HG03135 (cell line): ENCODE measurements at regions not wholly inside any gene's neighbourhood (a gene's known extent, or its start where the extent isn't known, plus 50 kb on each side); places are given as distances from the start of the nearest gene placed in this dataset.

Experiments used
- ATAC-seq: cut with Tn5 transposase; IDR thresholded peaks from one replicate; pipeline ENCODE4 v1.9.1; 2021; ENCODE audit warnings: mild to moderate bottlenecking, moderate library complexity; ENCODE audit not compliant: unreplicated experiment

DNA sequence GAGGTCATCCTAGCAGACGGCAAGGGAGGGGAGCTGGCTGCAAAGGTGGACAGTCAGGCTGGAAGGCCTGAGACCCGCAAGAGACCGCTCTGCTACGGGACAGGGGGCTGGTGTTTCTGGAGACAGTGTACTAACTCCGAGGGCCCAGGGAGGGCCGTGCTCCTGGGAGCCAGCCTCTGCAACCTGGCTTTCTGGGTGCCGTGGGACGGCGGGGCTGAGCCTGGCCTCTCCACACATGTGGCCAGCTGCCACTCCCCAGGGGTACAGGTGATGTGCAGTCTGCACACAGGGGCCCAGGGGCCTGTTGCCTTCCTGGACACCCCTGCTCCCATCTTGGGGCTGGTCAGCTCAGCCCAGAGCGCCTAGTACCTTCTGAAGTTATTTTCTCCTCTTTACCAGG lies 92.2 kb downstream of the MRPL36 start:
- no peak for ATAC-seq

DNA sequence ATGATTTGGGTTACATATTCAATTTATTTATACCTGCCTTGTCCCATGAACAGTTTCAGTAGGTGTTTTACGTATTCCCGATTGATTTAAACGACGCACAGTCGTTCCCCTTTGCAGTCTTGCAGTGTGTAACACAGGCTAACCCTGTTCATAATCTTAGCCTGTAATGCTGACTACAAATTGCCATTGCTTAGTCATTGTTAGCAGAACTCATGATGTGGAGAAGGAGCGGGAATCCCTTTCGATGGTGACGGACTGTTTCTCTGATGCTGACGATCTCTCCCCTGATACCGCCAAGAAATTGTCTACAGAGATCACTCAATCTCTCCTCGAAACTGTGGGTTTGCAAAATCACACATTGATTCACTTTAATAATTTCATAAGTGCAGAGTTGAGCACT lies 93.2 kb downstream of the MRPL36 start:
- no peak for ATAC-seq

DNA sequence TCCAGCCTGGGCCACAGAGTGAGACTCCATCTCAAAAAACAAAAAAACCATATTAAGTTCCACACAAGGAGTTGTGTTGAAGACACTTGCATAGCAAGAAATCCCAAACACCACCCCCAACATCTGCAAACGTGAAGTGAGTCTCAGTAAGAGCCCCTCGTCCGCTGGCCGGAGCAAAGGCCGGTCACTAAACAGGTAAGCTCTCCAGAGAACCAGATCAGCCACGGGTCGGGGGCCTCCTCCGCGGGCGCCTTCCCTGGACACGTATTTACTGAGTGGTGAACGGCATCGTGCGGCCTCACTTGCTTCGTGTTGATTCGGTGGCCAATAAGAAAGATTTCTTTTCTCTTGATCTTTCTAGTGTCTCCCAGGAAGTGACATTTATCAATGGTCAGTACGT lies 93.6 kb downstream of the MRPL36 start:
- no peak for ATAC-seq

DNA sequence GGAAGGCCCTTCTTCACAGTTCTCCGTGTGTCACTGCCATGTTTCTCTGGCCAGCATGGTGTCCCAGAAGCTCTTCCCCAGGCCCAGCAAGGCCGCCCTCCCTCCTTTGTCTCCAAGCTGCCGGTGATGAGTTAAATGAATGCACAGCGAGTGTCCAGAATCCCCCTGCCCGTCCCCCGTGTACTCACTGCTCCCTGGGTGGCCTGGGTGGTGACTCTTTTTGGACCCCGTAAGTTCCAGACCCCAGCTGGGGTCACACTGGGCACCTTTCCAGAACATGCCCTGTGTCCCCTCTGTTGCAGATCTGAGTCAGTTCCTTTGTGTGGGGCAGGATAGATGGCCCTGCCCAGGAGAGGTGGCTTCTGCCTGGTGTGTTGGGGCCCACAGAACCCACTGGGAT lies 95.0 kb downstream of the MRPL36 start:
- no peak for ATAC-seq

DNA sequence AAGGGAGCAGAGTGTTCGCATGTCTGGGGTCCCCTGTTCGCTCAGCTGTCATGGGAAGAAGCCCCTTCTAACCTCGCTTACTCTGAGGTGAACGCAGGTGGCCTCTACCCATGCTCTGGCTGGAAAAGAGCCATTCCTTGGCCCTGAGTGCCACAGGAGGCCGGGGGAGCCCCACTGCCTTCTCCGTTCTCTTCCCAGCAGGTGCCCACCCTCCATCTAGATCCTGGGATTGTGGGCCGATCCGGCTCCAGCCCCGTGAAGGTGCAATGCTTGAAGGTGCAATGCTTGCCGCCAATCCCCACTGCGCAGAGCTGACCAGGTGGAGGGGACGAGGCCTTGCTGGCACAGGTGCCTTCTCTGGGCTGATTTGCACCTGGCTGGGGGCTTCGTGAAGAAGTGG lies 95.4 kb downstream of the MRPL36 start:
- ATAC-seq: no peak

DNA sequence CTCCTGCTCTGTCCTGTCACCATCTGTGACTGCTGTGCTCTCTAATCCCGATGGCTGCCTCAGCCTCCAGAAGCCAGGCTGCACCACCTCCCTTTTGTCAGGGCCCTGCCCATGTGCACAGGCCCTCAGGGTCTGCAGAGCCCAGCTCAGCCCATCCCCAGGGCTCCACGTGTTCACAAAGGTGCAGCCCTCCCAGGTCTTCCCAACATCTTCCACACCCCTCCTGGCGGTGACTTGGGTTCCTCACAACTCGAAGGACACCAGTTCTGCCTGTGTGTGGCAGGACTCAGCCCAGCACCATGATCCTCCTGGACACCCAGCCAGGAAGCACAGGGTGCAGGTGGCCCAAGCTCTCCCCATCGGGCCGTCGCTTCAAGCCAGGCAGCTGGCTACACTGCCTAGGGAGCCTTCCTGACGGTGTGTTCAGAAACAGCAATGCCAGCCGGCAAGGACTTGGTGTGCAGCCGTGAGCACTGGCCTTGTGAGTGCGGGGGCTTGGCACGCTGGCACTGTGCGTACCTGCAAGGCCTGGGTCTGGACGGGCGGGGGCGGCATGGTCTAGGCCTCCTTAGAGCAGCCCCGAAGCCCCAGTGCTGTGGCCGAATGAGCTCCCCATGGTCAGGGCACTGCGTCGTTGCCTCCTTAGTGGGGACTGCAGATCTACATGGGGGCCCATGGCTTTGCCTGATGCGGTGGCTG lies 96.1 kb downstream of the MRPL36 start:
- no peak for ATAC-seq

DNA sequence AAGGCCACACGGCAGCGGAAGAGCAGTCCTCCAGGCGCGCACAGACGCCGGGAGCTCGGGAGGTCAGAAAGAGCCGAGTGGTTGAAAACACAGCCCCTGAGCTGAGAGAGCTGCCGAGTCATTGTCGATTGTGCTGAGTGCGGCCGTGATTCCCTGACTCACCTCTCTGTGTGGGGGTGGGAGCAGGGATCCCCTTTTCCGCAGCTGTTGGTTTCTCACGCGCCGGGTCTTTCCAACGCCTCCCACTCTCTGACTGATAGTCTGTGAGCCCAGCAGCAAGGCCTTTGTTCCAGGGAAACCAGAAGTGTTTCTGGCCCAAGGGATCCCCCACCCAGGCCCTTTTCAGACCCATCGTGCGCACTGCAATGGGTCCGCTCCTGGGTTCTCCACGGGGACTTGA lies 97.3 kb downstream of the MRPL36 start:
- no peak for ATAC-seq

DNA sequence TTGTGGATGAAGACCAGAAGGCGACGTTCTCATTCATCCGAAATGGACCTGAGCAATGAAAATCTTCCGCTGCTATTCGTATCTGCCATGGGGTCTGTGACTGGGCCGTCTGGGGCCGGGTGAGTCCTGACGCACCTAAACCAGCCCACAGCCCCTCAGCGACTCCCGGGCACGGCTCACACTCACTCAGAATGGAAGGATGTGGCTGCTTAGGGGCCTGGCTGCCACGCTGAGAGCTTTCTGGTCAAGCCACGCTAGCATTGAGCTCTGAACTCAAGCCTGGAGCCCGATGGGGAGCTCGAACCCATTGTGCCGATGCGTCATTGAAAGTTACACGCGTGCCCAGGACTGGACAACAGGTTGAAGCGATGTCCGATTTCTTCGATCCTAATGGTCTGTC lies 97.8 kb downstream of the MRPL36 start:
- no peak for ATAC-seq

DNA sequence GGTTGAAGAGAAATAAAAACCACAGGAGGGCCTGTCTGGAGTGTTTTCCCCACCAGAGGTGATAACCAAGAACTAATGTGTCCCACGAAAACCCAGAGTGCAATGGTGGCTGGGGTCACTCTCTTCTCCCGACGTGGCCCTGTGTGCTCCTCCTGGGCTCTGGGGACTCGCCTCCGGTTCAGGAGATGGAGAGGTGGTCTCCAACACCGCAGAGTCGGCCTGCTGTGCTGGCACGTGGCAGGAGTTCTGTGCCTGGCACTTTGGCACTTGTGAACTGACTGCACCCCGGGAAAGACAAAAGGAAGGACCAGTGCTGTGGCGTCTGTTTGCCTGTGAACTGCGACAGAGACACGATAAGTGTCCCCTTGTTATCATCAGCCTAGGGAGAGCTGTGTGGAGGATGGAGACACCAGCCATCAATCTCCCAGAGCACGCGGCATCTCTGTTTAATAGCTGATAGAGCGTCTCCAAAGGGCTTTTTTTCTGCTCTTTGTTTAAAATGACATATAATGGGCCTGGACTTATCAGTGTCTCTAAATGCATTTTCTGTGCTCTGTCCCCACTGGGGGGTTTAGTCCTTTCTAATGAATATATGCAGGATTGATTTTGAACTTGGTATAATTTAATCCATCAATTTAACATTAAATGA lies 98.3 kb downstream of the MRPL36 start:
- ATAC-seq: no peak

DNA sequence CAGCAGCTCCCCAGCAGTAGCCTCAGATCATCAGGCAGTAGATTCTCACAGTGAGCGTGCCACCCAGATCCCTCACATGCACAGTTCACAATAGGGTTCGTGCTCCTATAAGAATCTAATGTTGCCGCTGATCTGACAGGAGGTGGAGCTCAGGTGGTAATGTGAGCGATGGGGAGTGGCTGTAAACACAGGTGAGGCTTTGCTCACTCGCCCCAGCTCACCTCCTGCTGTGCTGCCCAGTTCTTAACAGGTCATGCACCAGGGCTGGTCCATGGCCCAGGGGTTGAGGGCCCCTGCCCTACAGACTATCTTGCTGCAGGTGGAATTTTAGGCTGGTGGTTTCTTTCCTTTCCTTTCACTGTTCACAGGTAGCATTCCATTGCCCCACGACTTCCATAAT lies 100.2 kb downstream of the MRPL36 start:
- ATAC-seq: no peak

DNA sequence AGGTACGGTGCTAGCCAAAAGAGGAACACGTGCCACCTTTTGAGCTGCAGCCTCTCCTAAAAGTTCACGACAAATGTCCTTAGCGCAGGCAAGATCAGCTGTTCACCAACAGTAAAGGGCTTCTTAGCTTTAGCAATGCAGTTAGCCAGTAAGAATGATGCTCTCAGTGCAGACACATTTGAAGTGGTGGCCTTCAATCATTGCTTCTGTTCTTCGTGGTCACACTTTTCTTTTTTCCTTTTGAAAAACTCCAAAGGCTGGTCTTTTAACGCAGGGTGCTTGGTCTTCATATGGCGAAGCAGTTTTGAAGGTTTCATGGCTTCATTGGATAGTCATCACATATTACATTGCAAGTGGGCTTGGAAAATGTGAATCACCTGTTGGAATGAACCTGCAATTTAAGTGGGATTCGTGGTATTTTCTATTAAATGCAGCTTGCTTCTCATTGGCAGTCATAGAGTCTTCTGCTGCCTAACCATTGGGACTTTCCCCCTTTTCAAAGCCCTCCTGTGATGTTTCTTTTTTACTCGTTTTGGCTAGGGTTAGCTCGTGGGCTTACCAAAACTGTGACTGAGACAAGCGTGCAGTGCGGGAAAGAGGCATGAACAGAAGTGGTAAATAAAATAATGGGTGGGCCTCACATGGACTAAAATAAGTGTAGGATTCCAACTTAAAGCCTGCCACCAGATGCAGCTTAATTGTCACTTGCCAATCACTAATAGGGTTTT lies 100.9 kb downstream of the MRPL36 start:
- no peak for ATAC-seq

DNA sequence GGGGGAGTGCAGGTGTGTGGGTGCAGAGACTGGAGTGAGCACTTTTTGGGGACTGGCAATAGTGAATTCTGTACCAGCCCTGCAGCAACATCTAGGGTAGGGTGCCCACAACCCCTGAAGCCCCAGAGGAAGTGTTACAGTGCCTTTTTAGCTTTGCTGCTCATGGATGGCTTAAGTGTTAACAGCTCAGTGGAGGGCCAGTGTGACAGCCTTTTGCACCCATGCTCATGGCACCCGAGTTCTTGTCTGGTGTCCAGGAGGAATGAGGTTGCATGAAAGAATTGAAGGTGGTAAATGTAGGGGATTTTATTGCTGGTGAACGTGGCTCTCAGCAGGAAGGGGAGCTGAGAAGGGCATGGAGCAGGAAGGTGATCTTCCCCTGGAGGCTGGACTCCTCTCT lies 107.3 kb downstream of the MRPL36 start:
- ATAC-seq: no peak

DNA sequence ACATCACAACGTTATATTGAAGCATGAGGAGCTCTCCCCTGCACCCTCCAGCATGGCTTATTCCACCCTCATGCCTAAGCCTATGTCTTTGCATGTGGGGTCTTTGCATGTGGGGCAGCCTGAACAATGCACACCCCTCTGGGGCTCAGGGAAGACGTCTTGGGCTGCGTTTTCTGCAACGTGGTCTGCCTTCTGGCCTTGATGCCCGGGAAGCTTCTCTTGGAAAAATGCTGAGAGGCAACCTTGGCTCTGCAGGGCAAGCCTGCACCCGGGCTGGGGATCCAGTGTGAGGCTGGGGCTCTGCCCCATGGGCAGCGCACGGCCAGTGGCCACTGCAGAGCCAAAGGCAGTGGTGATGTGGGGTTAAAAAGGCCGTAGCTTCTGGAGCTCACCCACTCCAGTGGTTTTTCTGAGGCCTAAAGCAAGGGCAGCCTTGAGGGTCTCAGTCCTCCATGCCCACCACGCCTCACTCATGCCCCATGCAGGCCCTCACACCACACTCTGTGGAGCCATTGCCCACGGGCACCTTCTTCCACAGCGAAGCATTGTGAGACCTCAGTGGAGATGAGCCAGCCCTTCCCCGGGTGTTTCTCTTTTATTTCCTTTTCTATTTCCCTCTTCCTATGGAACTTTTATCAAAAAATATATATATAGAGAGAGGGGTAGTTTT lies 112.2 kb downstream of the MRPL36 start:
- ATAC-seq: no peak

DNA sequence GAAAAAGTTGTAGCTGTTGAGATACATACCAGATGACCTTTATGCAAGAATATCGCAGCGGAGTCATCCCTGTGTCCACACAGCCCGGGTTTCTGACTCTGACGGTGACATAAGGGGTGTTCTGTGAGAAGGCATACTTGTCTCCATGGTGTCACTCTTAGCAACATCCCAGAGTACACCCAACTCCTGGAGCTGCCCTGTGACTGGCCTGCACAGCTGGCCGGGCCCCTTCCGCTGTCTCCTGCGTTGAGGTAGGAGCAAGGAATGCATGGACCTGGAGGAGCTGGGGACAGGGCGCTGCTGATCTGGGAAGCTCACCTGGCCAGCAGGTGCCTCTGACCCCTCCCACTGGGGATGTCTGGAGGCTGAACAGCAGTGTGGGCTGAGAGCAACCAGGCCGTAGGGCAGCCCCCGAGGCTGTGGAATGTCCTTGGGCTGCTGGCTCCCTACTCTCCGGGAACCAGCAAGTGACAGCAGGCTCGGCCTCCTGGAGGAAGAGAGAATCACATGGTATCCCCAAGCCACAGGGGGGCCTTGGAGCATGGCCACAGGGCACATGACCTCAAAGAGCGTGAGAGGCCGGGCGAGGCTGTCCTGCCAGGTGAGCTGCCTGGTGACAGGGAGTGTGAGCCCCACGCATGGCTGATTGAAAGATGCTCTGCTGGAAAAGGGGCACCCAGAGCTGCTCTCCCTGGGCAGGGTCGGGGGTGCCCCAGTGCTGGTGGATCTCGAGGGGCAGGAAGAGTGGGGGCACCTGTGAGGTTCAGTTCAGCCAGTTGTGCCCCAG lies 113.4 kb downstream of the MRPL36 start:
- ATAC-seq: no peak

DNA sequence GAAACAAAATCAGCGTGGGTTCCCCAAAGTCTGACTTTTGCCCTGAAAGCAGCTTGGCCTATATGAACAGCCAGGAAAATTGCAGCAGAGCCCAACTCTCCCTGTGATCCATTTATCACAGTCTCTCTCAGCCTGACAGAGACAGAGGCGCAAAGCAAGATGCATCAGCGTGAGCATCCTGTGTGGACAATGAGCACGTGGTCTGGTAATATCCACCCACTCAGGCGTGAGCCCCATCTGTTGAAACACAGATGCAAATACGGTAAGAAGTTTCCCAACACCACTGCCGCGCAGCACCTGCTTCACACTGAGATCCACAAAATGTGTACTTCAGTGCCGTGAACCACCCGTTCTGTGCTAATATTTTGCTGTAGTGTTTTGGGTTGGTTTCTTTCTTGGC lies 114.6 kb downstream of the MRPL36 start:
- ATAC-seq: no peak

DNA sequence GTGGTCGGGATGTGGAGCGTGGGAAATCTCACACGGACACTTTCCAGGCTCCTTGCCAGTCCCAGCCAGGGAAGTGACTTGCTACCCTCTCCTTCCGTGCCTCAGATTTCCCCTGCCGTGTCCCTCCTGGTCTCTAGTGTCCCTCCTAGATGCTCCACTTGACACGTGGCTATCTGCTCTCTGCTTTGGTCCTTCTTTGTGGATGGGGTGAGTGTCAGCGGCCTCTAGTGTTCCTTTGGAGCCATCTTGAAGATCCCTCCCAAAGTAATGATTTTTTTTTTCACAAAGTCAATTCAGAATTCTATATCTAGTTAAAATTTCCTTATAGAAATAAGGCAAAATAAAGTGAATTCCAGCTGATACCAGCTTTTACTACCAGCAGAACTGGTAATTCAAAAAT lies 117.7 kb downstream of the MRPL36 start:
- ATAC-seq: no peak

DNA sequence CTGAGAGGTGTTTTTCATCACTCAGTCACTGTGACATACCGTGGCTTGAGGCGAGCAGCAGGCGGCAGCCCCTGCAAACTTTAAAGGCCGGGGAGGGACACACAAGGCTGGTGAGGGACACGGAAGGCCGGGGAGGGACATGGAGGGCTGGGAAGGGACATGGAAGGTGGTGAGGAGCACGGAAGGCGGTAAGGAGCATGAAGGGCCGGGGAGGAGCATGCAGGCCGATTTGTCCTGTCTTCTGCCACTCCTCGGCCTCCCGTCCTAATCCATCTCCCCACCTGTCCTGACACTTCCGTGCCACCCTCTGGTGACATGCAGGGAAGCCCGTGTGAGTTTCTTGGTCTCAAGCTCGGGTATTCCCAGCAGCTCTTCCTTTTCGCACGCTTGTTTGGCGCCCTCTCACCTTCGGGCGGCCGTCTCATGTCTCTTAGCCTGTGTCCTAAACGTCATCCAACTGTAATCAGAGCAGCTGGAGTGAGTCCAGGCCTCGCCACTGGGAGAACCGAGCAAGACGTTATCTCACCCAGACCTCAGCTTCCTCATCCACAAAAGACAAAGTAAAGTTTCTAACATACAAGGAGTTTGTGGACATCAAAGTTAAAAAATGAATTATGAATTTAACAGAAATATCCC lies 126.5 kb downstream of the MRPL36 start:
- no peak for ATAC-seq

DNA sequence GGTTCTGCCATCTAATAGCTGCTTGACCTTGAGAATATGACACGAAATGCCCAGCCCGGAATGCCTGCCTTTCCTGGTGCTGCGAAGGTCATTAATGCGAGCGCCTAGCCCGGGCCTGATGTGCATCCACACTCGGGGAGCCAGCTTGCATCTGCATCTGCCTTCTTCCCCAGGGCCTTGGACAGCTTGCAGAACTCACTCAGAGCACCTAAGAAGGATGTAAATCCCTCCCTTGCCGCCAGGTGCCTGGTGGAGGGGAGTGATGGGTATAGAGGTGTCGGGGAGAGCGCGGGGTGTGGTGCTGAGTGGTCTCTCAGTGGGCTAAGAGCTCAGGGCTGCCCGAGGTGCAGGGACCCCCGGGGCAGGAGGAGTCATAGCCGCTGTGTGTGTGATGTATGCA lies 127.2 kb downstream of the MRPL36 start:
- no peak for ATAC-seq

DNA sequence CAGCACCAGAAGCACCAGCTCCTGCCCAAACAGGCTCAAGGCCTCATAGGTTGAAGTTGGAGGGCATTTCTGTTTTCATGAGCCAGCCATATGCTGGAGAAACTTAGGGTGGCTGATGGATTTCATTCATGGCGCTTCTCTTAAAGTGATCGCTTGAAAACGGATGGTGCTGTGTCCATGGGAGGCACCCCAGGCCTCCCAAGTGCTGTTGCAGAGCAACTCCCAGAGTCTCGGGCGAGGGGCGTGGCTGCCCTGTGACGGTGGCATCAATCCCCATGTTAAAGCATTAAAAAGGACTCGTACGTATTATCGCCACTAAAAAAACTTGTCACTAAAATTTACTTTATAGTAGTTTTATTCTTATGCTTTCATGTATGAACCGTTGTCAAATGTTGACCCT lies 128.3 kb downstream of the MRPL36 start:
- ATAC-seq: no peak

DNA sequence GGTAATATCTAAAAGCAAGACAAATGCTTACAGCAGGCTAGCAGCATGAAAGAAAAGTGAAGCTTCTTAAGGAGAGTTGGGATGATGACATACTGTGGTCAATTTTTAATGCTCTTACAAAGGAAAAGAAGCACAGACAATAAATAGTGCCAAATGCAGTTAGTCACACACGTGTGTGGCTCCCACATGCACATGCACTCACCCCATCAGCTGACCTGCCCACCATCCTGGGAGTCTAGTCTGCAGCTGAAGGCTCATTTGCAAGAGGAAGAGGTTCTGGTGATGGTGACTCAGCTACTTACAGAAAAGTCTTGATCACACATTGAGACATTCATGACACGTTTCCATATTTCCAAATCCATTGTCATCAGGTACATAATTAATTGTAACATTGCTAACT lies 129.3 kb downstream of the MRPL36 start:
- ATAC-seq: no peak
